ENCODE measurements at regions not wholly inside any gene's neighbourhood (a gene's known extent, or its start where the extent isn't known, plus 50 kb on each side); places are given as distances from the start of the nearest gene placed in this dataset.

DNA sequence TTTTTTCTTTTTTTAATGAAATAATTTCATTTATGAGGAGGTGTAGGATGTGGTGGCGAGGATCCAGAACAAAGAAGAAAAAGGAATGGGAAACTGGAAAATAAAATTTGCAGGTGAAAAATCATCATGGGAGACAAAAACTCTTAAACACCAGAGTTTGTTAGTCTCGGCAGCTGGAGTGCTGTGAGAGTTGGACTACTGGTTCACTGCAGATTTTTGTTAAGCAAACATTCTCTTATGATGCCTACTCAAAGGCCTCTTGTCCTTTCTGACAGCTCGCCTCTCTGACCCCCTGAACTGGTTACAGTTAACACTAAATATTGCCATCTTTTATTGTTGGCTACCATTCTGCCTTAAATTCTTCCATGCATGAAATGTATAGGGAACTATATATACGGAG is 152.4 kb upstream of the DPH6 start:
- TF ChIP-seq CTCF (conservative IDR thresholded peaks at IDR 0.05) (no peak), EZH2 (IDR thresholded peaks at IDR 0.05; ENCODE audit: low read depth) (no peak)

Measured in PC-9 (cell line).